H1 (cell line): ENCODE measurements at regions not wholly inside any gene's neighbourhood (a gene's known extent, or its start where the extent isn't known, plus 50 kb on each side); places are given as distances from the start of the nearest gene placed in this dataset.

Source experiments
- CEBPB ChIP-seq: IDR thresholded peaks from 2 replicates; pipeline ENCODE4 v1.6.1; 2012; ENCODE audit warnings: low read depth, low read length
- CHD1 ChIP-seq: IDR thresholded peaks from 2 replicates; pipeline ENCODE4 v1.6.1; 2012; ENCODE audit warnings: low read depth, low read length, improper control_type of control experiment
- CHD7 ChIP-seq: fragments of 300-600 bp; sonication (generic); IDR thresholded peaks from 2 replicates; pipeline ENCODE4 v1.7.1; 2012; ENCODE audit warnings: low read length, moderate library complexity, mild to moderate bottlenecking, inconsistent platforms; ENCODE audit not compliant: insufficient replicate concordance
- GABPA ChIP-seq: IDR thresholded peaks from 2 replicates; pipeline ENCODE4 v1.6.1; 2011; ENCODE audit warnings: mild to moderate bottlenecking, low read length, moderate library complexity, borderline replicate concordance; ENCODE audit not compliant: insufficient read depth
- NANOG ChIP-seq: IDR thresholded peaks from 2 replicates; pipeline ENCODE4 v1.6.1; 2011; ENCODE audit warnings: low read length, low read depth, mild to moderate bottlenecking, inconsistent platforms; ENCODE audit not compliant: insufficient read depth, poor library complexity, severe bottlenecking
- POLR2A ChIP-seq, 2 experiments: IDR thresholded peaks; 1 replicate in 1 of 2; 2 replicates in 1 of 2; pipeline ENCODE4 v1.6.1; 2011; ENCODE audit warnings: low read depth in 2 of 2, low read length in 2 of 2, mild to moderate bottlenecking in 2 of 2; ENCODE audit errors: control extremely low read depth in 1 of 2
- RAD21 ChIP-seq, 2 experiments: IDR thresholded peaks in 1 of 2; conservative IDR thresholded peaks in 1 of 2; 2 replicates each; pipeline ENCODE4 v1.6.1; 2011; ENCODE audit warnings: low read depth in 2 of 2, low read length in 2 of 2, improper control_type of control experiment in 1 of 2, inconsistent platforms in 1 of 2, mild to moderate bottlenecking in 1 of 2, moderate library complexity in 1 of 2
- RNF2 ChIP-seq: fragments of 200-900, 300-1000 bp; sonication (generic); IDR thresholded peaks from 2 replicates; pipeline ENCODE4 v1.7.1; 2016; ENCODE audit warnings: borderline replicate concordance, low read depth, mild to moderate bottlenecking, antibody characterized with exemption, low read length; ENCODE audit not compliant: poor library complexity, severe bottlenecking; ENCODE audit errors: missing control alignments
- SRF ChIP-seq: IDR thresholded peaks from 2 replicates; pipeline ENCODE4 v1.6.1; 2011; ENCODE audit warnings: mild to moderate bottlenecking, low read depth, low read length, moderate library complexity
- TF ChIP-seq, protein P1 (sequence below): IDR thresholded peaks from 2 replicates; pipeline ENCODE4 v1.6.1; 2012; ENCODE audit warnings: low read length, inconsistent platforms

DNA sequence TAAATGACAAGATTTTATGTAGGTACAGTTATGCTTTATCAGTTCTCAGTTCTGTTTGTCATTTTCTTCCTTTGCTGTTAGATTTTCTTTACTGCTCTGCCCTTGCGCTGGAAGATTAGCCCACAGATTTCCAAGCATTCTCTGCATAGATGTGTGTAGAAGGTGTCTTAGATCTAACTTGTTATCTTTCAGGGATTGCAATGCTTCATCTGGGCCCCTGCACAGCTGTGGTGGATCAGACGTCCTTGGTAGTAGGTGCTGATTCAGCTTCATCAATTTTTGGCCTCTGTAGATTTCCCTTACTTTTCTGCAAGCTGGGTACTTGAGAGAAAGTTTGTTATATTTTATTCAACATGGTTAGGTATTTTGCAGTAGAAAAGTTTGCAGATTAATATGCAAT lies 115.3 kb upstream of the LINC00305 start (continued):
- TF ChIP-seq CHD7 (no peak), CEBPB (no peak), POLR2A (IDR thresholded peaks at IDR 0.05; ENCODE audit: control extremely low read depth in 1 of 2, low read depth in 2 of 2, low read length in 2 of 2) (no peak), SRF (no peak), GABPA (no peak), RAD21 (IDR thresholded peaks at IDR 0.05 in 1 of 2, conservative IDR thresholded peaks at IDR 0.05 in 1 of 2; ENCODE audit: low read depth in 2 of 2, low read length in 2 of 2) (no peak), CHD1 (no peak), RNF2 (no peak), NANOG (no peak)
- TF ChIP-seq, protein P1, sequence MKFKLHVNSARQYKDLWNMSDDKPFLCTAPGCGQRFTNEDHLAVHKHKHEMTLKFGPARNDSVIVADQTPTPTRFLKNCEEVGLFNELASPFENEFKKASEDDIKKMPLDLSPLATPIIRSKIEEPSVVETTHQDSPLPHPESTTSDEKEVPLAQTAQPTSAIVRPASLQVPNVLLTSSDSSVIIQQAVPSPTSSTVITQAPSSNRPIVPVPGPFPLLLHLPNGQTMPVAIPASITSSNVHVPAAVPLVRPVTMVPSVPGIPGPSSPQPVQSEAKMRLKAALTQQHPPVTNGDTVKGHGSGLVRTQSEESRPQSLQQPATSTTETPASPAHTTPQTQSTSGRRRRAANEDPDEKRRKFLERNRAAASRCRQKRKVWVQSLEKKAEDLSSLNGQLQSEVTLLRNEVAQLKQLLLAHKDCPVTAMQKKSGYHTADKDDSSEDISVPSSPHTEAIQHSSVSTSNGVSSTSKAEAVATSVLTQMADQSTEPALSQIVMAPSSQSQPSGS = no peak
